H1 (cell line): ENCODE measurements at regions not wholly inside any gene's neighbourhood (a gene's known extent, or its start where the extent isn't known, plus 50 kb on each side); places are given as distances from the start of the nearest gene placed in this dataset.

Source experiments
- CTCF ChIA-PET: fragments of 300-600 bp; sonication (Branson Sonifier 250); formaldehyde crosslinking; loops from one replicate; lab custom pipeline; 2021; ENCODE audit not compliant: partially characterized antibody; lab: Charles Lee
- POLR2A ChIA-PET: fragments of 300-600 bp; sonication (Branson Sonifier 250); formaldehyde crosslinking; loops from one replicate; lab custom pipeline; 2021; ENCODE audit warnings: inconsistent platforms; ENCODE audit not compliant: partially characterized antibody; lab: Charles Lee
- DNase-seq, 2 experiments: peaks; one replicate each; pipeline versions ENCODE4 v3.0.0 to v3.0.0-alpha.2; 2010 to 2022; ENCODE audit warnings: low spot score in 2 of 2, low read depth in 1 of 2, mixed read lengths in 1 of 2
- FAIRE-seq: peaks from 2 replicates; lab custom pipeline; 2011; peaks lifted over from hg19 to GRCh38; lab: Jason Lieb, UNC
- H2AFZ ChIP-seq: 2 replicates; pipeline ENCODE4 v1.8.1; 2012; ENCODE audit warnings: low read length, inconsistent platforms
- H2AK5ac ChIP-seq: 2 replicates; pipeline ENCODE4 v1.6.1; 2013; ENCODE audit warnings: low read depth, low read length
- H2BK120ac ChIP-seq: replicated peaks from 2 replicates; pipeline ENCODE3; 2013; ENCODE audit warnings: low read depth, low read length, inconsistent platforms
- H2BK12ac ChIP-seq: 2 replicates; pipeline ENCODE4 v1.6.1; 2013; ENCODE audit warnings: low read depth, low read length
- H2BK15ac ChIP-seq: 2 replicates; pipeline ENCODE4 v1.6.1; 2013; ENCODE audit warnings: low read length
- H2BK20ac ChIP-seq: 2 replicates; pipeline ENCODE4 v1.6.1; 2013; ENCODE audit warnings: low read length
- H2BK5ac ChIP-seq: 2 replicates; pipeline ENCODE4 v1.6.1; 2013; ENCODE audit warnings: low read depth, low read length
- H3K14ac ChIP-seq: 2 replicates; pipeline ENCODE4 v1.6.1; 2013; ENCODE audit warnings: inconsistent platforms; ENCODE audit not compliant: insufficient read length
- H3K18ac ChIP-seq: 2 replicates; pipeline ENCODE4 v1.6.1; 2013; ENCODE audit warnings: low read length; ENCODE audit errors: extremely low read depth
- H3K23ac ChIP-seq: 2 replicates; pipeline ENCODE4 v1.6.1; 2013; ENCODE audit warnings: inconsistent platforms; ENCODE audit not compliant: insufficient read length
- H3K23me2 ChIP-seq: 2 replicates; pipeline ENCODE4 v1.6.1; 2013; ENCODE audit warnings: low read depth, low read length
- H3K27ac ChIP-seq: 2 replicates; pipeline ENCODE4 v1.6.1; 2011; ENCODE audit warnings: low read depth, low read length, inconsistent platforms
- H3K27me3 ChIP-seq, 4 experiments: replicated peaks in 1 of 4; 1 replicate in 1 of 4; 2 replicates in 3 of 4; pipeline versions ENCODE4 v1.6.1 to v1.8.1; 2011 to 2013; ENCODE audit warnings: low read length in 3 of 4, mild to moderate bottlenecking in 3 of 4, inconsistent platforms in 2 of 4, mixed read lengths in 2 of 4, moderate library complexity in 1 of 4; ENCODE audit not compliant: control insufficient read depth in 3 of 4, insufficient read depth in 3 of 4; ENCODE audit errors: extremely low read depth in 1 of 4
- H3K36me3 ChIP-seq, 4 experiments: 2 replicates each; pipeline versions ENCODE4 v1.6.1 to v1.8.1; 2011 to 2013; ENCODE audit warnings: mild to moderate bottlenecking in 4 of 4, low read length in 3 of 4, moderate library complexity in 2 of 4, control low read depth in 1 of 4, inconsistent platforms in 1 of 4; ENCODE audit not compliant: insufficient read depth in 4 of 4, control insufficient read depth in 2 of 4
- H3K4ac ChIP-seq: replicated peaks from 2 replicates; pipeline ENCODE3; 2013; ENCODE audit warnings: low read length, low read depth, mixed read lengths, inconsistent platforms; ENCODE audit not compliant: insufficient read length
- H3K4me1 ChIP-seq, 4 experiments: replicated peaks in 1 of 4; 1 replicate in 1 of 4; 2 replicates in 3 of 4; pipeline versions ENCODE4 v1.6.1 to v1.8.1; 2011 to 2013; ENCODE audit warnings: low read length in 3 of 4, inconsistent platforms in 2 of 4, mixed read lengths in 1 of 4; ENCODE audit not compliant: insufficient read depth in 4 of 4, control insufficient read depth in 3 of 4
- H3K4me2 ChIP-seq, 2 experiments: 2 replicates each; pipeline versions ENCODE4 v1.6.1 to v1.8.1; 2011 to 2013; ENCODE audit warnings: low read depth in 2 of 2, low read length in 2 of 2, control low read depth in 1 of 2, inconsistent platforms in 1 of 2, mild to moderate bottlenecking in 1 of 2; ENCODE audit not compliant: insufficient read depth in 1 of 2
- H3K4me3 ChIP-seq, 4 experiments: fragments of 200-600, 300-600 bp in 1 of 4; sonication (generic), shearing (Covaris generic), sonication (Bioruptor Twin) in 1 of 4; 2 replicates each; pipeline versions ENCODE4 v1.5.1 to v1.8.1; 2011 to 2016; ENCODE audit warnings: low read length in 4 of 4, low read depth in 3 of 4, control low read depth in 2 of 4, inconsistent platforms in 2 of 4, mild to moderate bottlenecking in 2 of 4, mixed read lengths in 1 of 4, moderate library complexity in 1 of 4; ENCODE audit not compliant: insufficient read depth in 2 of 4; ENCODE audit errors: extremely low read depth in 1 of 4
- H3K56ac ChIP-seq: replicated peaks from 2 replicates; pipeline ENCODE3; 2013; ENCODE audit warnings: low read depth, mild to moderate bottlenecking, mixed read lengths, low read length, inconsistent platforms; ENCODE audit not compliant: insufficient read length
- H3K79me1 ChIP-seq: 2 replicates; pipeline ENCODE4 v1.6.1; 2013; ENCODE audit warnings: low read depth, low read length, control low read depth
- H3K79me2 ChIP-seq, 2 experiments: 2 replicates each; pipeline versions ENCODE4 v1.6.1 to v1.8.1; 2012 to 2013; ENCODE audit warnings: low read length in 2 of 2, mild to moderate bottlenecking in 2 of 2, inconsistent platforms in 1 of 2; ENCODE audit not compliant: insufficient read depth in 2 of 2, control insufficient read depth in 1 of 2
- H3K9ac ChIP-seq, 4 experiments: replicated peaks in 1 of 4; 1 replicate in 1 of 4; 2 replicates in 3 of 4; pipeline versions ENCODE4 v1.6.1 to v1.8.1; 2011 to 2013; ENCODE audit warnings: low read depth in 3 of 4, low read length in 3 of 4, control low read depth in 2 of 4, mild to moderate bottlenecking in 2 of 4, moderate library complexity in 2 of 4, inconsistent platforms in 1 of 4; ENCODE audit errors: extremely low read depth in 1 of 4
- H3K9me3 ChIP-seq, 2 experiments: 2 replicates each; pipeline versions ENCODE4 v1.6.1 to v1.8.1; 2012 to 2013; ENCODE audit warnings: mild to moderate bottlenecking in 2 of 2, moderate library complexity in 2 of 2, control low read depth in 1 of 2, inconsistent platforms in 1 of 2, low read depth in 1 of 2, low read length in 1 of 2, mixed read lengths in 1 of 2; ENCODE audit not compliant: insufficient read depth in 2 of 2
- H4K20me1 ChIP-seq, 2 experiments: replicated peaks in 1 of 2; 2 replicates each; pipeline versions ENCODE3 to v1.8.1; 2011 to 2013; ENCODE audit warnings: inconsistent platforms in 2 of 2, low read length in 2 of 2, mild to moderate bottlenecking in 1 of 2; ENCODE audit not compliant: insufficient read depth in 2 of 2, control insufficient read depth in 1 of 2
- H4K5ac ChIP-seq: 2 replicates; pipeline ENCODE4 v1.6.1; 2013; ENCODE audit warnings: low read length, low read depth, mixed read lengths, inconsistent platforms; ENCODE audit not compliant: insufficient read length
- H4K8ac ChIP-seq: 2 replicates; pipeline ENCODE4 v1.8.0; 2013; ENCODE audit warnings: mild to moderate bottlenecking, moderate library complexity, low read length, inconsistent platforms; ENCODE audit not compliant: insufficient read depth; ENCODE audit errors: extremely low read depth
- H4K91ac ChIP-seq: replicated peaks from 2 replicates; pipeline ENCODE3; 2013; ENCODE audit warnings: low read length, mixed read lengths, inconsistent platforms; ENCODE audit not compliant: insufficient read length
- CREB1 ChIP-seq: IDR thresholded peaks from 2 replicates; pipeline ENCODE4 v1.6.1; 2012; ENCODE audit warnings: inconsistent platforms
- EGR1 ChIP-seq: IDR thresholded peaks from 2 replicates; pipeline ENCODE4 v1.6.1; 2011; ENCODE audit warnings: low read depth, low read length, borderline replicate concordance
- EP300 ChIP-seq, 2 experiments: IDR thresholded peaks; 1 replicate in 1 of 2; 2 replicates in 1 of 2; pipeline ENCODE4 v1.6.1; 2011 to 2012; ENCODE audit warnings: low read depth in 2 of 2, low read length in 2 of 2, mild to moderate bottlenecking in 2 of 2, borderline replicate concordance in 1 of 2, inconsistent platforms in 1 of 2, moderate library complexity in 1 of 2
- JUND ChIP-seq: IDR thresholded peaks from 2 replicates; pipeline ENCODE4 v1.6.1; 2011; ENCODE audit warnings: mild to moderate bottlenecking, improper control_type of control experiment, low read length
- KDM4A ChIP-seq: IDR thresholded peaks from one replicate; pipeline ENCODE4 v1.7.1; 2012; ENCODE audit warnings: low read depth, mild to moderate bottlenecking, moderate library complexity, low read length, inconsistent platforms; ENCODE audit not compliant: severe bottlenecking
- NANOG ChIP-seq: IDR thresholded peaks from 2 replicates; pipeline ENCODE4 v1.6.1; 2011; ENCODE audit warnings: low read length, low read depth, mild to moderate bottlenecking, inconsistent platforms; ENCODE audit not compliant: insufficient read depth, poor library complexity, severe bottlenecking
- NRF1 ChIP-seq: IDR thresholded peaks from 2 replicates; pipeline ENCODE4 v1.6.1; 2011; ENCODE audit warnings: mild to moderate bottlenecking, low read depth, low read length, improper control_type of control experiment
- POLR2AphosphoS5 ChIP-seq: IDR thresholded peaks from 2 replicates; pipeline ENCODE4 v1.6.1; 2011; ENCODE audit warnings: low read depth, low read length
- RFX5 ChIP-seq: IDR thresholded peaks from 2 replicates; pipeline ENCODE4 v1.6.1; 2011; ENCODE audit warnings: low read depth, low read length, improper control_type of control experiment, borderline replicate concordance
- RXRA ChIP-seq: IDR thresholded peaks from 2 replicates; pipeline ENCODE4 v1.6.1; 2011; ENCODE audit warnings: low read depth, mild to moderate bottlenecking, low read length, moderate library complexity; ENCODE audit not compliant: insufficient read depth
- SIN3A ChIP-seq, 2 experiments: IDR thresholded peaks in 1 of 2; conservative IDR thresholded peaks in 1 of 2; 2 replicates each; pipeline ENCODE4 v1.6.1; 2011 to 2012; ENCODE audit warnings: low read length in 2 of 2, improper control_type of control experiment in 1 of 2, low read depth in 1 of 2, mild to moderate bottlenecking in 1 of 2
- SIRT6 ChIP-seq: IDR thresholded peaks from one replicate; pipeline ENCODE4 v1.7.1; 2012; ENCODE audit warnings: low read length, inconsistent platforms
- SIX5 ChIP-seq: IDR thresholded peaks from 2 replicates; pipeline ENCODE4 v1.6.1; 2011; ENCODE audit warnings: mild to moderate bottlenecking, low read depth, low read length
- SP1 ChIP-seq: IDR thresholded peaks from 2 replicates; pipeline ENCODE4 v1.6.1; 2011; ENCODE audit warnings: low read depth, low read length
- SUZ12 ChIP-seq: fragments of 200-600 bp; sonication (generic); IDR thresholded peaks from 2 replicates; pipeline ENCODE4 v1.6.1; 2012; ENCODE audit warnings: mild to moderate bottlenecking, inconsistent platforms, low read length, moderate library complexity, mixed read lengths
- YY1 ChIP-seq: IDR thresholded peaks from 2 replicates; pipeline ENCODE4 v1.6.1; 2011; ENCODE audit warnings: low read depth, mild to moderate bottlenecking, low read length
- WGBS, 2 experiments: shearing (Covaris generic) in 1 of 2; methylation state at CpG; one replicate each; pipeline versions ENCODE4 v1.1.6 to v1.1.7; 2013 to 2015; ENCODE audit warnings: low lambda C conversion rate in 2 of 2, mixed read lengths in 2 of 2, inconsistent platforms in 1 of 2, low coverage in 1 of 2, missing lambda C conversion rate in 1 of 2; ENCODE audit not compliant: insufficient replicate concordance in 2 of 2, insufficient coverage in 1 of 2, insufficient read length in 1 of 2; ENCODE audit errors: extremely low coverage in 1 of 2, missing lambda C conversion rate in 1 of 2; 5-methylcytosine and 5-hydroxymethylcytosine counted together

GRCh38 chr4:55725057-55725456, 89.0 kb upstream of the NMU start:
- no peak for FAIRE-seq
- TF ChIP-seq KDM4A = no peak
- no peak for TF ChIP-seq SUZ12
- no peak for TF ChIP-seq JUND
- no peak for TF ChIP-seq RXRA
- TF ChIP-seq SIX5 = no peak
- no peak for TF ChIP-seq EGR1
- no peak for TF ChIP-seq SIRT6
- TF ChIP-seq RFX5 = no peak
- TF ChIP-seq NANOG = no peak
- no peak for TF ChIP-seq YY1
- no peak for TF ChIP-seq NRF1
- no peak for TF ChIP-seq CREB1
- TF ChIP-seq POLR2AphosphoS5 = no peak
- no peak for TF ChIP-seq SP1
- TF ChIP-seq EP300 (IDR thresholded peaks at IDR 0.05; ENCODE audit: borderline replicate concordance in 1 of 2, low read depth in 2 of 2, low read length in 2 of 2) = no peak
- no peak for TF ChIP-seq SIN3A (conservative IDR thresholded peaks at IDR 0.05 in 1 of 2, IDR thresholded peaks at IDR 0.05 in 1 of 2; ENCODE audit: low read depth in 1 of 2, low read length in 2 of 2)

More at GRCh38 chr4:55725057-55725456, 89.0 kb upstream of the NMU start:
- Histone ChIP-seq H2AFZ (no peak overlapping the region), H2BK12ac (no peak overlapping the region), H2BK20ac (no peak overlapping the region), H3K23me2 (no peaks in the 10 kb centered on the region), H3K4me2 (no peak overlapping the region), H3K27me3 (no peaks in the 10 kb centered on the region), H2AK5ac (no peak overlapping the region), H2BK5ac (no peak overlapping the region), H3K9ac (no peak overlapping the region), H3K14ac (no peak overlapping the region), H3K36me3 (no peaks in the 10 kb centered on the region), H4K20me1 (no peaks in the 10 kb centered on the region), H2BK15ac (no peak overlapping the region), H3K23ac (no peak overlapping the region), H3K9me3 (no peaks in the 10 kb centered on the region), H3K4me3 (no peak overlapping the region), H3K4ac (no peak overlapping the region), H4K8ac (no peak overlapping the region), H3K27ac (no peak overlapping the region), H2BK120ac (no peak overlapping the region), H3K56ac (no peak overlapping the region), H3K79me2 (no peaks in the 10 kb centered on the region), H3K79me1 (no peaks in the 10 kb centered on the region), H4K91ac (no peak overlapping the region), H4K5ac (no peak overlapping the region), H3K4me1 (no peaks in the 10 kb centered on the region), H3K18ac (no peak overlapping the region)
- no peak for DNase-seq
- CTCF ChIA-PET = interaction anchor here (1.2 kb wide), 1 partner anchor 12 kb away, joined by 4 read pairs; no protein-coding TSS in a partner anchor
- 85% methylated on average over 4 of the region's 4 CpGs; no CpG with 5 or more reads in 1 of the 2 experiments for WGBS, 2 experiments
- POLR2A ChIA-PET = no interaction called here
